ENCODE measurements at regions not wholly inside any gene's neighbourhood (a gene's known extent, or its start where the extent isn't known, plus 50 kb on each side); places are given as distances from the start of the nearest gene placed in this dataset.

- TF ChIP-seq CTCF (IDR thresholded peaks at IDR 0.05) (no peak), SIN3A (IDR thresholded peaks at IDR 0.05; ENCODE audit: borderline replicate concordance, insufficient read depth, low read depth, low read length) (no peak)
Observed at GRCh38 chr22:46052801-46053562, 76.0 kb upstream of the WNT7B start.

All from Panc1 (cell line).